Motor neuron (in vitro differentiated cells): ENCODE measurements at regions not wholly inside any gene's neighbourhood (a gene's known extent, or its start where the extent isn't known, plus 50 kb on each side); places are given as distances from the start of the nearest gene placed in this dataset.
"Not testable (repeated sequence)": the region's sequence is repeated elsewhere in the genome, so short reads cannot be mapped to it uniquely, and the experiment has no call there.

Source experiments
- ATAC-seq, 8 experiments: fragments of 200-7000 bp; cut with Tn5 transposase; replicated peaks in 6 of 8; 2 replicates each; pipeline ENCODE4 v1.8.0; 2021; ENCODE audit warnings: mild to moderate bottlenecking in 8 of 8, moderate library complexity in 8 of 8
- H3K27ac ChIP-seq, 2 donors: fragments of 250-450 bp; sonication (Bioruptor Pico); 2 replicates each; pipeline ENCODE4 v1.9.0; 2021; ENCODE audit warnings: antibody characterized with exemption in 2 of 2, mild to moderate bottlenecking in 2 of 2, moderate library complexity in 1 of 2
- H3K4me1 ChIP-seq, 2 donors: fragments of 250-450 bp; sonication (Bioruptor Pico); replicated peaks in 1 of 2; 2 replicates each; pipeline ENCODE4 v1.6.1; 2021; ENCODE audit warnings: antibody characterized with exemption in 2 of 2, mild to moderate bottlenecking in 2 of 2, moderate library complexity in 1 of 2
- H3K4me3 ChIP-seq, 5 donors: fragments of 250-450 bp; sonication (Bioruptor Pico); 2 replicates each; pipeline ENCODE4 v1.9.0; 2021; ENCODE audit warnings: antibody characterized with exemption in 5 of 5, mild to moderate bottlenecking in 5 of 5, moderate library complexity in 4 of 5
- WGBS, 10 experiments: fragments of 450-650 bp; shearing (Covaris generic); methylation state at CpG; one replicate each; pipeline ENCODE4 v1.0.0; 2022; 5-methylcytosine and 5-hydroxymethylcytosine counted together
- in situ Hi-C, 9 experiments: fragments of 400-800 bp; cut with MboI; loops; one replicate each; pipeline ENCODE4 v1.15.0; 2021; ENCODE audit warnings: low sequenced_read_pairs in 9 of 9, low pct_unique_long_range_greater_than_20kb in 2 of 9; ENCODE audit not compliant: unreplicated experiment in 9 of 9

GRCh38 chrX:1112321-1112720 lies 100.1 kb downstream of the CRLF2 start:
- Histone ChIP-seq H3K27ac (peak overlapping the region in 1 of 2 donors; percentile 39), H3K4me3 (peak overlapping the region; percentile 6 to 24 (median 19)), H3K4me1 (peaks cover 26 to 27% of the 10 kb centered on the region in 2 donors)
- no peak for ATAC-seq
- 10 to 59% (median 19%) methylated on average over 3 to 9 of the region's 9 CpGs for WGBS, 10 experiments
- in situ Hi-C loops: no loop called here

- Histone ChIP-seq H3K27ac (peak overlapping the region in 1 of 2 donors; percentile 39), H3K4me3 (peak overlapping the region; percentile 6 to 24 (median 19)), H3K4me1 (peaks cover 26 to 27% of the 10 kb centered on the region in 2 donors)
- peak in 5 of 8 experiments; percentile 27 to 52 (median 42) for ATAC-seq
- WGBS, 10 experiments: 0 to 12% (median 3%) methylated on average over 1 to 8 of the region's 17 CpGs
- in situ Hi-C loops: no loop called here
These were observed 100.7 kb downstream of the CRLF2 start for GRCh38 chrX:1111601-1112300.

GRCh38 chrX:1109580-1110119 lies 102.8 kb downstream of the CRLF2 start:
- no peak overlapping the region for H3K4me3 ChIP-seq
- no peak overlapping the region for H3K27ac ChIP-seq
- ATAC-seq: no peak
- WGBS, 10 experiments: 0 to 100% (median 93%) methylated on average over 1 to 4 of the region's 5 CpGs; no CpG with 5 or more reads in 5 of the 10 experiments
- peaks cover 26 to 27% of the 10 kb centered on the region in 2 donors for H3K4me1 ChIP-seq
- in situ Hi-C loops: no loop called here

- Histone ChIP-seq H3K4me1 (peaks cover 26 to 27% of the 10 kb centered on the region in 2 donors), H3K4me3 (no peak overlapping the region), H3K27ac (peak overlapping the region; percentile 38 to 67)
- ATAC-seq: peak in 5 of 8 experiments; percentile 59 to 83 (median 68)
- WGBS, 10 experiments: 0 to 35% (median 18%) methylated on average over 1 to 17 of the region's 21 CpGs; no CpG with 5 or more reads in 1 of the 10 experiments
- in situ Hi-C loops: no loop called here
These were observed 103.7 kb downstream of the CRLF2 start for GRCh38 chrX:1108501-1109445.

GRCh38 chrX:1106478-1107210 lies 105.8 kb downstream of the CRLF2 start:
- H3K4me1 ChIP-seq: peaks cover 16 to 18% of the 10 kb centered on the region in 2 donors
- no peak overlapping the region for H3K4me3 ChIP-seq
- no peak for ATAC-seq
- WGBS, 10 experiments: 0 to 67% (median 9%) methylated on average over 1 to 7 of the region's 8 CpGs; no CpG with 5 or more reads in 3 of the 10 experiments
- in situ Hi-C loops: no loop called here
- no peak overlapping the region for H3K27ac ChIP-seq

GRCh38 chrX:1105671-1106419 lies 106.6 kb downstream of the CRLF2 start:
- Histone ChIP-seq H3K4me3 (no peak overlapping the region), H3K27ac (no peak overlapping the region), H3K4me1 (peaks cover 9 to 10% of the 10 kb centered on the region in 2 donors)
- in situ Hi-C loops: no loop called here
- WGBS, 10 experiments: 12 to 84% (median 63%) methylated on average over 2 to 11 of the region's 14 CpGs
- ATAC-seq: no peak

GRCh38 chrX:1105031-1105430 lies 107.4 kb downstream of the CRLF2 start:
- H3K27ac ChIP-seq, ATAC-seq, in situ Hi-C loops, H3K4me3 ChIP-seq, H3K4me1 ChIP-seq: not testable (repeated sequence)
- WGBS, 10 experiments: 40 to 100% (median 94%) methylated on average over 1 to 12 of the region's 17 CpGs

GRCh38 chrX:1103360-1103759 lies 109.1 kb downstream of the CRLF2 start:
- Histone ChIP-seq H3K4me3 (no peak overlapping the region), H3K4me1 (peaks cover 2 to 3% of the 10 kb centered on the region in 2 donors), H3K27ac (no peak overlapping the region)
- WGBS, 10 experiments: 0 to 89% (median 40%) methylated on average over 3 to 4 of the region's 4 CpGs; no CpG with 5 or more reads in 2 of the 10 experiments
- in situ Hi-C loops: no loop called here
- ATAC-seq: no peak

- no peak for ATAC-seq
- no peak overlapping the region for H3K27ac ChIP-seq
- in situ Hi-C loops: no loop called here
- WGBS, 10 experiments: 0 to 90% (median 45%) methylated on average over 1 to 2 of the region's 3 CpGs; no CpG with 5 or more reads in 4 of the 10 experiments
- no peak overlapping the region for H3K4me3 ChIP-seq
- H3K4me1 ChIP-seq: no peaks in the 10 kb centered on the region
These were observed 109.7 kb downstream of the CRLF2 start for GRCh38 chrX:1102786-1103185.

- H3K27ac ChIP-seq, H3K4me1 ChIP-seq, in situ Hi-C loops, H3K4me3 ChIP-seq, ATAC-seq: not testable (repeated sequence)
These were observed 110.2 kb downstream of the CRLF2 start for GRCh38 chrX:1102221-1102620.

- in situ Hi-C loops: no loop called here
- H3K4me1 ChIP-seq: peaks cover 2 to 4% of the 10 kb centered on the region in 2 donors
- WGBS, 10 experiments: 0 to 100% (median 40%) methylated on average over 1 to 3 of the region's 9 CpGs; no CpG with 5 or more reads in 3 of the 10 experiments
- H3K27ac ChIP-seq: no peak overlapping the region
- ATAC-seq: no peak
- H3K4me3 ChIP-seq: no peak overlapping the region
These were observed 113.2 kb downstream of the CRLF2 start for GRCh38 chrX:1099146-1099770.

GRCh38 chrX:1097328-1097727 lies 115.1 kb downstream of the CRLF2 start:
- Histone ChIP-seq H3K4me3 (no peak overlapping the region), H3K27ac (no peak overlapping the region), H3K4me1 (peaks cover 12 to 17% of the 10 kb centered on the region in 2 donors)
- in situ Hi-C loops: no loop called here
- no peak for ATAC-seq
- 100% methylated on average over 1 of the region's 1 CpG; no CpG with 5 or more reads in 9 of the 10 experiments for WGBS, 10 experiments
